GM12878 (cell line): ENCODE measurements at regions not wholly inside any gene's neighbourhood (a gene's known extent, or its start where the extent isn't known, plus 50 kb on each side); places are given as distances from the start of the nearest gene placed in this dataset.

ENCODE experiments used
- ATAC-seq: fragments of 200-7000 bp; cut with Tn5 transposase; 3 replicates; pipeline ENCODE4 v1.9.1; 2020; ENCODE audit warnings: mild to moderate bottlenecking, moderate library complexity
- BruUV-seq: library from RNA; stranded (reverse); fragments of 400-500 nt; replicated peaks from 2 replicates; lab custom pipeline; 2021; lab: Mats Ljungman, UMichigan
- CTCF ChIA-PET: fragments of 300-600 bp; sonication (Branson Sonifier 250); formaldehyde crosslinking; extraction: SDS; loops from one replicate; lab custom pipeline; 2021; ENCODE audit warnings: inconsistent platforms; lab: Yijun Ruan, JAX
- POLR2A ChIA-PET: fragments of 350-600 bp; formaldehyde crosslinking; extraction: SDS; loops from one replicate; lab custom pipeline; 2021; ENCODE audit warnings: inconsistent platforms; lab: Charles Lee
- RAD21 ChIA-PET: fragments of 300-600 bp; sonication (Branson Sonifier 250); formaldehyde crosslinking; loops from one replicate; lab custom pipeline; 2023; ENCODE audit warnings: antibody characterized with exemption; ENCODE audit not compliant: unreplicated experiment; lab: Charles Lee
- SMC1A ChIA-PET: fragments of 300-600 bp; sonication (Branson Sonifier 250); formaldehyde crosslinking; loops from one replicate; lab custom pipeline; 2023; ENCODE audit not compliant: unreplicated experiment, uncharacterized antibody; lab: Charles Lee
- DNase-seq: peaks from one replicate; pipeline ENCODE4 v3.0.0-alpha.2; 2011; ENCODE audit warnings: low read depth, low spot score
- FAIRE-seq: peaks from 3 replicates; lab custom pipeline; 2011; peaks lifted over from hg19 to GRCh38; lab: Jason Lieb, UNC
- H2AFZ ChIP-seq: 2 replicates; pipeline ENCODE4 v1.6.0; 2011; ENCODE audit warnings: low read depth, low read length, control low read depth; ENCODE audit not compliant: control insufficient read depth
- H3K27ac ChIP-seq: 2 replicates; pipeline ENCODE4 v1.5.1; 2011; ENCODE audit warnings: control low read depth; ENCODE audit not compliant: control insufficient read depth, insufficient read depth
- H3K27me3 ChIP-seq, 2 experiments: replicated peaks in 1 of 2; 2 replicates each; pipeline versions ENCODE4 v1.6.0 to v1.6.1; 2011; ENCODE audit warnings: low read length in 1 of 2; ENCODE audit not compliant: control insufficient read depth in 2 of 2, insufficient read depth in 2 of 2
- H3K36me3 ChIP-seq, 2 experiments: 2 replicates each; pipeline ENCODE4 v1.5.1; 2011; ENCODE audit warnings: low read length in 1 of 2; ENCODE audit not compliant: control insufficient read depth in 2 of 2, insufficient read depth in 2 of 2
- H3K4me1 ChIP-seq: 2 replicates; pipeline ENCODE4 v1.6.1; 2011; ENCODE audit warnings: mild to moderate bottlenecking, low read length, moderate library complexity, mixed read lengths; ENCODE audit not compliant: control insufficient read depth, insufficient read depth
- H3K4me2 ChIP-seq: 2 replicates; pipeline ENCODE4 v1.6.0; 2011; ENCODE audit warnings: control low read depth; ENCODE audit not compliant: control insufficient read depth, insufficient read depth
- H3K4me3 ChIP-seq: fragments of 200-600 bp; sonication (generic); 2 replicates; pipeline ENCODE4 v1.5.1; 2016
- H3K79me2 ChIP-seq: 2 replicates; pipeline ENCODE4 v1.6.0; 2011; ENCODE audit warnings: low read length; ENCODE audit not compliant: control insufficient read depth, insufficient read depth
- H3K9ac ChIP-seq: 2 replicates; pipeline ENCODE4 v1.8.0; 2011; ENCODE audit warnings: low read length, control low read depth, mixed read lengths; ENCODE audit not compliant: control insufficient read depth, insufficient read depth
- H3K9me3 ChIP-seq: replicated peaks from 3 replicates; pipeline ENCODE4 v1.5.1; 2011; ENCODE audit warnings: mild to moderate bottlenecking, low read length; ENCODE audit not compliant: control insufficient read depth, insufficient read depth
- H4K20me1 ChIP-seq: 2 replicates; pipeline ENCODE4 v1.6.0; 2011; ENCODE audit not compliant: control insufficient read depth, insufficient read depth
- CBFB ChIP-seq: IDR thresholded peaks from 2 replicates; pipeline ENCODE4 v1.6.1; 2016; ENCODE audit warnings: antibody characterized with exemption, low read depth
- EZH2 ChIP-seq: IDR thresholded peaks from 2 replicates; pipeline ENCODE4 v1.6.1; 2012; ENCODE audit warnings: low read depth, mild to moderate bottlenecking, control low read depth, inconsistent platforms, low read length, borderline replicate concordance; ENCODE audit not compliant: control insufficient read depth
- HSF1 ChIP-seq: fragments of 150-350 bp; IDR thresholded peaks from 2 replicates; pipeline ENCODE4 v1.6.1; 2014; ENCODE audit warnings: mild to moderate bottlenecking, low read depth, low read length
- IRF5 ChIP-seq: fragments of 450-650 bp; IDR thresholded peaks from 2 replicates; pipeline ENCODE4 v1.6.1; 2017; ENCODE audit warnings: borderline replicate concordance
- LARP7 ChIP-seq: fragments of 450-650 bp; IDR thresholded peaks from 2 replicates; pipeline ENCODE4 v1.6.1; 2017; ENCODE audit warnings: mild to moderate bottlenecking
- MTA2 ChIP-seq: fragments of 450-650 bp; IDR thresholded peaks from 2 replicates; pipeline ENCODE4 v1.6.1; 2016; ENCODE audit warnings: low read depth, mild to moderate bottlenecking, moderate library complexity
- NFXL1 ChIP-seq: fragments of 450-650 bp; IDR thresholded peaks from 2 replicates; pipeline ENCODE4 v1.6.1; 2017; ENCODE audit warnings: antibody characterized with exemption, mild to moderate bottlenecking, borderline replicate concordance
- REST ChIP-seq: IDR thresholded peaks from 2 replicates; pipeline ENCODE4 v1.6.1; 2012; ENCODE audit warnings: mild to moderate bottlenecking, low read depth, low read length
- SUPT20H ChIP-seq: IDR thresholded peaks from 2 replicates; pipeline ENCODE4 v1.6.1; 2011; ENCODE audit warnings: low read depth, mild to moderate bottlenecking, low read length, moderate library complexity, borderline replicate concordance; ENCODE audit not compliant: control insufficient read depth
- in situ Hi-C: fragments of 300-500 bp; cut with MboI; formaldehyde crosslinking; loops from 9 replicates; pipeline ENCODE4 v1.14.3; 2018; ENCODE audit warnings: mixed read lengths
- intact Hi-C: fragments of 100-400 bp; cut with micrococcal nuclease; formaldehyde crosslinking; loops from one replicate; pipeline ENCODE4 v1.14.2; 2022; ENCODE audit not compliant: unreplicated experiment
- TF ChIP-seq, protein P1 (sequence below): fragments of 450-650 bp; formaldehyde crosslinking; IDR thresholded peaks from 2 replicates; pipeline ENCODE4 v1.4.0; 2022; ENCODE audit warnings: mild to moderate bottlenecking, moderate library complexity

GRCh38 chr3:106263546-106263945 is 394.7 kb upstream of the CBLB start:
- H4K20me1 ChIP-seq = no peaks in the 10 kb centered on the region
- SMC1A ChIA-PET = interaction anchor here (1.2 kb wide), 1 partner anchor 44 kb away, joined by 3 read pairs; no protein-coding TSS in a partner anchor
- H3K9ac ChIP-seq = no peak overlapping the region
- intact Hi-C loops = no loop called here
- no peak for FAIRE-seq
- no peaks in the 10 kb centered on the region for H3K27me3 ChIP-seq
- RAD21 ChIA-PET = interaction anchor here (0.6 kb wide), 1 partner anchor 78 kb away, joined by 3 read pairs; no protein-coding TSS in a partner anchor
- in situ Hi-C loops = no loop called here
- no peak overlapping the region for H2AFZ ChIP-seq
- POLR2A ChIA-PET = no interaction called here
- H3K36me3 ChIP-seq = peaks cover 0 to 7% of the 10 kb centered on the region in 2 experiments; a peak in 3 of 4 replicates
- CTCF ChIA-PET = no interaction called here
- no peak for ATAC-seq
- H3K4me2 ChIP-seq = no peak overlapping the region
- no peak for DNase-seq
- H3K9me3 ChIP-seq = peaks cover 10% of the 10 kb centered on the region
- no TSS peak for BruUV-seq
- no peak overlapping the region for H3K27ac ChIP-seq
- no peak overlapping the region for H3K4me3 ChIP-seq
- 0 out of 2 replicates have a peak, but pooled peaks cover 5% of the 10 kb centered on the region for H3K4me1 ChIP-seq
- H3K79me2 ChIP-seq = peaks cover under 1% of the 10 kb centered on the region
- TF ChIP-seq REST (no peak), MTA2 (no peak), HSF1 (no peak), CBFB (no peak), IRF5 (no peak), LARP7 (no peak), SUPT20H (no peak), EZH2 (no peak), NFXL1 (no peak)
- TF ChIP-seq, protein P1, sequence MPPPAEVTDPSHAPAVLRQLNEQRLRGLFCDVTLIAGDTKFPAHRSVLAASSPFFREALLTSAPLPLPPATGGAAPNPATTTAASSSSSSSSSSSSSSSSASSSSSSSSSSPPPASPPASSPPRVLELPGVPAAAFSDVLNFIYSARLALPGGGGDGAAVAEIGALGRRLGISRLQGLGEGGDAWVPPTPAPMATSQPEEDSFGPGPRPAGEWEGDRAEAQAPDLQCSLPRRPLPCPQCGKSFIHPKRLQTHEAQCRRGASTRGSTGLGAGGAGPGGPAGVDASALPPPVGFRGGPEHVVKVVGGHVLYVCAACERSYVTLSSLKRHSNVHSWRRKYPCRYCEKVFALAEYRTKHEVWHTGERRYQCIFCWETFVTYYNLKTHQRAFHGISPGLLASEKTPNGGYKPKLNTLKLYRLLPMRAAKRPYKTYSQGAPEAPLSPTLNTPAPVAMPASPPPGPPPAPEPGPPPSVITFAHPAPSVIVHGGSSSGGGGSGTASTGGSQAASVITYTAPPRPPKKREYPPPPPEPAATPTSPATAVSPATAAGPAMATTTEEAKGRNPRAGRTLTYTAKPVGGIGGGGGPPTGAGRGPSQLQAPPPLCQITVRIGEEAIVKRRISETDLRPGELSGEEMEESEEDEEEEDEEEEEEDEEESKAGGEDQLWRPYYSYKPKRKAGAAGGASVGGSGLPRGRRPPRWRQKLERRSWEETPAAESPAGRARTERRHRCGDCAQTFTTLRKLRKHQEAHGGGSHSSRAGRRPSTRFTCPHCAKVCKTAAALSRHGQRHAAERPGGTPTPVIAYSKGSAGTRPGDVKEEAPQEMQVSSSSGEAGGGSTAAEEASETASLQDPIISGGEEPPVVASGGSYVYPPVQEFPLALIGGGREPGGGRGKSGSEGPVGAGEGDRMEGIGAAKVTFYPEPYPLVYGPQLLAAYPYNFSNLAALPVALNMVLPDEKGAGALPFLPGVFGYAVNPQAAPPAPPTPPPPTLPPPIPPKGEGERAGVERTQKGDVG = no peak
